AG20443 (cell line): ENCODE measurements at regions not wholly inside any gene's neighbourhood (a gene's known extent, or its start where the extent isn't known, plus 50 kb on each side); places are given as distances from the start of the nearest gene placed in this dataset.
A peak's percentile ranks its signal among the peaks of the same experiment; 100 is the strongest.

ENCODE experiments used
- DNase-seq: peaks from one replicate; pipeline ENCODE4 v3.0.0; 2012; ENCODE audit warnings: low spot score, mixed read lengths

DNA sequence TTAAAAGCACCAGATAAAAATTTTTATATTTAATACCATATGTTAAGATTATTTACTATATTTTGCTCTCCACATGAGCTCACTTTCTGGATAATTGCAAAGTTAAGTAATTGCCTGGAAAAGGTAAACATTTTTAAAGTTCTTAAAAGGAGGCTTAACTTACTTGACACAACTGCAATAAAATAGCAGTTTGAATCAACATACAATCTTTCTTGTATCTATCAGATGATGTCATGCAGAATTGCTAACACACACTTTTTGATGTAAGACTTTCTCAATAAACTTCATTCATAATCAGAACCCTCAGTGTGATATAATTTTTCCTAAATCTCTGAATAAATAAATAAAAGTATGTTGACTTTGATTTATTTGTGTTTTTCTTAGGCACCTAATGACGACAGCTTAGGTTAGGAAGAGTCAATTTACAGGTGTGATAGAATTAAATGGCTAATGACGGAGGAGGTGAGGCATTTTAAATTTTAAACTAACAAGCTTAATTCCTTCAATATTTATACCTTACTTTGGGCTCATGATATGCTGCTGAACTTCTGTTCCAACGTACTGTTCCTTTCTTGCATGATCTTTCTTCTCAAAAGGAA is 99.5 kb downstream of the LYPLAL1 start:
- no peak for DNase-seq

DNA sequence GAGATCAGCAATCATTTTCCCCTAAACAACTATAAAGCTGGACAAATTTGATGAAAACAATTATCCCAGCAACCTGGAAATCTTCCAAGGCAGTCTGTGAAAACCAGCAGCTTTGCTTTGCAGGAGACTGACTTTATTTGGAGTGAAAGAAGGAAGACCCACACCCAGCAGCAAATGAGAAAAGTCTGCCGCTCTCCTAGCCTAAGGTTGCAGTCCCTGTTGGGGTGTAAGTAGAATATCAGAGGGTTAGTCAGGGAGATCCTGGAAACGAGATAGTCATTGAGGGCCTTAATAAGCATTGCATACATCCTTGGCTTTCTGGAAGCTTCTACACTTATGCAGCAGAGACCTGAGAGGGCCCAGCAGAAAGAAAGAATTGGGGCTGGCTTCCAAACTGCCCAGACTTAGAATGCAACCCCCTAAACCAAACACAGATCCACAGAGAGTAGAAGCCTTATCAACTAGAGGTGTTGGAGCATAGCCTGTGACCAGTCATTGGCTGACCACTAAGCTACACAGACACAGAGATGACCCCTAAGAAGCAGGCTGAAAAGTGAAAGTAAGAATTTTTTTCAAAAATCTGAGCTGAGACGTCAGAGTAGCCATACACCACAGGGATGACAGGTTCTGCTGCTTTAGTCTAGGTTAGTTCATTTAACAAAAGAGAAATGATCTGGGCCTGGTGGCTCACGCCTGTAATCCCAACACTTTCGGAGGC is 98.3 kb downstream of the LYPLAL1 start:
- peak; percentile 45 for DNase-seq

- no peak for DNase-seq
Measured at GRCh38 chr1:219269171-219269570, 95.5 kb downstream of the LYPLAL1 start.

- DNase-seq, result no peak
Measured at GRCh38 chr1:219266524-219266923, 92.8 kb downstream of the LYPLAL1 start.

- no peak for DNase-seq
Measured at GRCh38 chr1:219265026-219265515, 91.4 kb downstream of the LYPLAL1 start.

DNA sequence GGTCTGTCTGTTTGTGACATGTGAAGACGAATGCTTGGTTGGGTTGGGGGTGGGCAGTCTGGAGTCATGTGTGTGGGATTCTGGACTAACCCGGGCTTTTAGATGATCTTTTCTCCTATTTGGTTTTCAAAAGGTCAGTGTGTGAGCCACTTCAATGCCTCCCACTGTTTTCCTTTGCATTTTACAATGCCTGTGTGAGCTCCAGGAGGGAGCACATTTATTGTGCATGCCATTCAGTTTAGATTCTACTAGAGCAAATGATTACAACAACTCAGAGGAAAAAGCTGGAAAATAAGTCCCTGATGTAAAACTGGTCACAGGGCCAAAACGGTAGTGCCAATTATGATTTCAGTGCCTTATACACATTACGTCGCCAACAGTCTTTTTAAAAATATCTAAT is 90.9 kb downstream of the LYPLAL1 start:
- DNase-seq, result no peak
